ENCODE measurements at regions not wholly inside any gene's neighbourhood (a gene's known extent, or its start where the extent isn't known, plus 50 kb on each side); places are given as distances from the start of the nearest gene placed in this dataset.

DNA sequence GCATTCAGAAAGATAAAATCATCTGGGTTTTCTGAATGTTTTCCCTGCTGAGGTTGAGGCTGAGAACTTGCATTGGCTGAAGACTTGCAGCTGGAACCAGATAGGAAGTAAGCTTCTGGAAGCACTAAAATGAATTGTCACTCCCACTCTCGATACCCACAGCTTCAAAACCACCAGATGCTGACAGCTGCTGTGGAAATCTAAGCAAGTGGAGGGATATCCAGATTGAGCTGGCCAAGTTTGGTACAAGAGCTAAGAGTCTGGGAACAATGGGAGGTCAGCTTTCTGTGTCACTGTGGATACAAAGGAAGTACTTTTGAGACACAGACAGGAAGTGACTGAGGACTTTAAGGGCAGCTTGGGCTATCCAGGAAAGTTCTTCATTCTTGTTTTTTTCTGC lies 51.3 kb upstream of the CD44 start:
- H2BK20ac ChIP-seq (ENCODE audit: low read length), result no peak overlapping the region
- H3K27ac ChIP-seq (ENCODE audit: low read depth, low read length), result no peak overlapping the region
- no peaks in the 10 kb centered on the region for H3K79me1 ChIP-seq (ENCODE audit: low read depth, low read length)
- no peaks in the 10 kb centered on the region for H3K23me2 ChIP-seq (ENCODE audit: low read depth, low read length)
- no peak overlapping the region for H3K14ac ChIP-seq (ENCODE audit: insufficient read length)
- no peak overlapping the region for H2BK120ac ChIP-seq (replicated peaks; ENCODE audit: low read depth, low read length)
- no peaks in the 10 kb centered on the region for H3K79me2 ChIP-seq (ENCODE audit: control insufficient read depth in 1 of 2, insufficient read depth in 2 of 2, low read length in 2 of 2)
- no peak overlapping the region for H3K9ac ChIP-seq (replicated peaks in 1 of 4; ENCODE audit: extremely low read depth in 1 of 4, low read depth in 3 of 4, low read length in 3 of 4)
- H2BK15ac ChIP-seq (ENCODE audit: low read length), result no peak overlapping the region
- no peaks in the 10 kb centered on the region for H4K20me1 ChIP-seq (replicated peaks in 1 of 2; ENCODE audit: control insufficient read depth in 1 of 2, insufficient read depth in 2 of 2, low read length in 2 of 2)
- no peak overlapping the region for H4K8ac ChIP-seq (ENCODE audit: extremely low read depth, insufficient read depth, low read length)
- H3K9me3 ChIP-seq (ENCODE audit: insufficient read depth in 2 of 2, low read depth in 1 of 2, low read length in 1 of 2), result no peaks in the 10 kb centered on the region
- no peak for TF ChIP-seq SP4 (IDR thresholded peaks at IDR 0.05; ENCODE audit: low read length)
- no peak for TF ChIP-seq GTF2F1 (IDR thresholded peaks at IDR 0.05; ENCODE audit: borderline replicate concordance, low read depth, low read length)
- no peak for TF ChIP-seq TAF7 (optimal IDR thresholded peaks at IDR 0.05; ENCODE audit: borderline replicate concordance, low read depth, low read length)
- TF ChIP-seq TBP (IDR thresholded peaks at IDR 0.05; ENCODE audit: low read depth, low read length), result no peak
- no peak for TF ChIP-seq SP1 (IDR thresholded peaks at IDR 0.05; ENCODE audit: low read depth, low read length)
- TF ChIP-seq HDAC2 (IDR thresholded peaks at IDR 0.05; ENCODE audit: borderline replicate concordance in 1 of 2, low read depth in 2 of 2, low read length in 2 of 2), result no peak
- TF ChIP-seq KDM4A (IDR thresholded peaks at IDR 0.05; ENCODE audit: low read depth, low read length, severe bottlenecking), result no peak
- no peak for TF ChIP-seq SAP30 (IDR thresholded peaks at IDR 0.05; ENCODE audit: insufficient read depth, insufficient replicate concordance, low read length)
- no peak for TF ChIP-seq EZH2 (IDR thresholded peaks at IDR 0.05; ENCODE audit: low read depth, low read length, severe bottlenecking)
- TF ChIP-seq SUZ12 (IDR thresholded peaks at IDR 0.05; ENCODE audit: low read length), result no peak
- TF ChIP-seq EP300 (IDR thresholded peaks at IDR 0.05; ENCODE audit: borderline replicate concordance in 1 of 2, low read depth in 2 of 2, low read length in 2 of 2), result no peak
- TF ChIP-seq CTBP2 (IDR thresholded peaks at IDR 0.05; ENCODE audit: borderline replicate concordance, insufficient read depth, insufficient read length, low read length), result no peak
- TF ChIP-seq SP2 (IDR thresholded peaks at IDR 0.05; ENCODE audit: low read length), result no peak
- no peak for TF ChIP-seq SIRT6 (IDR thresholded peaks at IDR 0.05; ENCODE audit: low read length)
- FAIRE-seq (no peak), DNase-seq (ENCODE audit: low read depth in 1 of 2, low spot score in 2 of 2) (no peak)
- H3K56ac ChIP-seq (replicated peaks; ENCODE audit: insufficient read length, low read depth, low read length), result no peak overlapping the region
- peaks cover 0 to 2% (median 0%) of the 10 kb centered on the region in 4 experiments; a peak in 1 of 7 replicates for H3K4me1 ChIP-seq (replicated peaks in 1 of 4; ENCODE audit: control insufficient read depth in 3 of 4, insufficient read depth in 4 of 4, low read length in 3 of 4)
- H3K4ac ChIP-seq (replicated peaks; ENCODE audit: insufficient read length, low read depth, low read length), result no peak overlapping the region
- CTCF ChIA-PET (ENCODE audit: partially characterized antibody), result interaction anchor here (0.8 kb wide), 1 partner anchor 112 kb away, joined by 3 read pairs; no protein-coding TSS in a partner anchor
- H3K27me3 ChIP-seq (replicated peaks in 1 of 4; ENCODE audit: control insufficient read depth in 3 of 4, extremely low read depth in 1 of 4, insufficient read depth in 3 of 4, low read length in 3 of 4), result no peaks in the 10 kb centered on the region
- no peak overlapping the region for H4K91ac ChIP-seq (replicated peaks; ENCODE audit: insufficient read length, low read length)
- H2BK5ac ChIP-seq (ENCODE audit: low read depth, low read length), result no peak overlapping the region
- H4K5ac ChIP-seq (ENCODE audit: insufficient read length, low read depth, low read length), result no peak overlapping the region
- no peak overlapping the region for H3K23ac ChIP-seq (ENCODE audit: insufficient read length)
- 89% methylated on average over 1 of the region's 1 CpG; no CpG with 5 or more reads in 1 of the 2 experiments for WGBS, 2 experiments (ENCODE audit: extremely low coverage in 1 of 2, insufficient coverage in 1 of 2, insufficient read length in 1 of 2, insufficient replicate concordance in 2 of 2, low coverage in 1 of 2, low lambda C conversion rate in 2 of 2, missing lambda C conversion rate in 1 of 2)
- H3K18ac ChIP-seq (ENCODE audit: extremely low read depth, low read length), result no peak overlapping the region
- POLR2A ChIA-PET (ENCODE audit: partially characterized antibody), result no interaction called here
- no peak overlapping the region for H2AFZ ChIP-seq (ENCODE audit: low read length)
- no peak overlapping the region for H3K4me2 ChIP-seq (ENCODE audit: insufficient read depth in 1 of 2, low read depth in 2 of 2, low read length in 2 of 2)
- no peak overlapping the region for H2AK5ac ChIP-seq (ENCODE audit: low read depth, low read length)
- H3K4me3 ChIP-seq (ENCODE audit: extremely low read depth in 1 of 4, insufficient read depth in 2 of 4, low read depth in 3 of 4, low read length in 4 of 4), result no peak overlapping the region
- no peak overlapping the region for H2BK12ac ChIP-seq (ENCODE audit: low read depth, low read length)
- no peaks in the 10 kb centered on the region for H3K36me3 ChIP-seq (ENCODE audit: control insufficient read depth in 2 of 4, insufficient read depth in 4 of 4, low read length in 3 of 4)
